ENCODE measurements at regions not wholly inside any gene's neighbourhood (a gene's known extent, or its start where the extent isn't known, plus 50 kb on each side); places are given as distances from the start of the nearest gene placed in this dataset.

- no peak overlapping the region for H3K27ac ChIP-seq
- TF ChIP-seq CTCF (conservative IDR thresholded peaks at IDR 0.05): no peak
Measured at GRCh38 chr2:208948073-208948472, 475.8 kb upstream of the MAP2 start.

- no peak for TF ChIP-seq CTCF (conservative IDR thresholded peaks at IDR 0.05)
- H3K27ac ChIP-seq: no peak overlapping the region
Measured at GRCh38 chr2:208970070-208970469, 453.8 kb upstream of the MAP2 start.

GRCh38 chr2:208977582-208977981 is 446.3 kb upstream of the MAP2 start:
- H3K27ac ChIP-seq: no peak overlapping the region
- TF ChIP-seq CTCF (conservative IDR thresholded peaks at IDR 0.05): no peak

GRCh38 chr2:208978946-208979345 is 444.9 kb upstream of the MAP2 start:
- no peak overlapping the region for H3K27ac ChIP-seq
- TF ChIP-seq CTCF (conservative IDR thresholded peaks at IDR 0.05): no peak

- no peak overlapping the region for H3K27ac ChIP-seq
- no peak for TF ChIP-seq CTCF (conservative IDR thresholded peaks at IDR 0.05)
Measured at GRCh38 chr2:208980321-208980720, 443.5 kb upstream of the MAP2 start.

- no peak for TF ChIP-seq CTCF (conservative IDR thresholded peaks at IDR 0.05)
- peak overlapping the region; percentile 70 for H3K27ac ChIP-seq
Measured at GRCh38 chr2:208982831-208983230, 441.0 kb upstream of the MAP2 start.

GRCh38 chr2:208983486-208983885 is 440.4 kb upstream of the MAP2 start:
- peak overlapping the region; percentile 70 for H3K27ac ChIP-seq
- TF ChIP-seq CTCF (conservative IDR thresholded peaks at IDR 0.05): no peak

Data from VCaP (cell line).